ENCODE measurements at regions not wholly inside any gene's neighbourhood (a gene's known extent, or its start where the extent isn't known, plus 50 kb on each side); places are given as distances from the start of the nearest gene placed in this dataset.
"Not testable (repeated sequence)": the region's sequence is repeated elsewhere in the genome, so short reads cannot be mapped to it uniquely, and the experiment has no call there.

DNA sequence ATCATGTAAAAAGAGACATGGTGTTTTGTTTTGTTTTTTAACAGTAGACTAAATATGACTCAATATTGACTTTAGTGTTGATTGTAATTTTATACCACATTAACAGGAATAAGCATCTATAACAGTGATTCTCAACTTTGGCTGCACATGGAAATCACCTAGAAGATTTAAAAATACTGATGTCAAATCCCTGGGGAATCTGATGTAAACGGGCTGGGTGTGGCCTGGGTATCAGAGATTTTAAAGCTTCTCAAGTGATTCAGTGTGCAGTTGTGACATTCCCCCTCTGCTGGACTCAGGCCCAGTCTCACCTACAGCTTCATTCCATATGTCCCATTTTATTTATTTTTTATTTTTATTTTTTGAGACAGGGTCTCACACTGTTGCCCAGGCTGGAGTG is 82.8 kb upstream of the ATP8B1 start:
- Mint-ChIP-seq H3K4me3 (ENCODE audit: low read depth) (no peak overlapping the region), H3K27me3 (ENCODE audit: low read depth) (peaks cover 2% of the 10 kb centered on the region), H3K27ac (no peak overlapping the region), H3K9me3 (peaks cover 4% of the 10 kb centered on the region), H3K36me3 (ENCODE audit: low read depth) (no peaks in the 10 kb centered on the region), H3K4me1 (ENCODE audit: low read depth) (no peaks in the 10 kb centered on the region)
- DNase-seq (ENCODE audit: low spot score), result no peak
- intact Hi-C loops (cut with micrococcal nuclease), result no loop called here

GRCh38 chr18:57882465-57882864 is 79.3 kb upstream of the ATP8B1 start:
- intact Hi-C loops (cut with micrococcal nuclease), result loop anchor here (2.0 to 5.0 kb wide), 3 partner anchors 162 to 255 kb away; partner anchors contain the start of gene NEDD4L
- Mint-ChIP-seq H3K4me3 (ENCODE audit: low read depth) (no peak overlapping the region), H3K27ac (no peak overlapping the region), H3K4me1 (ENCODE audit: low read depth) (no peaks in the 10 kb centered on the region), H3K9me3 (peaks cover 7% of the 10 kb centered on the region), H3K27me3 (ENCODE audit: low read depth) (peaks cover 2% of the 10 kb centered on the region), H3K36me3 (ENCODE audit: low read depth) (no peaks in the 10 kb centered on the region)
- no peak for DNase-seq (ENCODE audit: low spot score)

- H3K27me3 Mint-ChIP-seq (ENCODE audit: low read depth), result peaks cover 2% of the 10 kb centered on the region
- no peak overlapping the region for H3K27ac Mint-ChIP-seq
- H3K36me3 Mint-ChIP-seq (ENCODE audit: low read depth), result no peaks in the 10 kb centered on the region
- no peak overlapping the region for H3K4me3 Mint-ChIP-seq (ENCODE audit: low read depth)
- peaks cover 7% of the 10 kb centered on the region for H3K9me3 Mint-ChIP-seq
- peak; percentile 10 for DNase-seq (ENCODE audit: low spot score)
- no peaks in the 10 kb centered on the region for H3K4me1 Mint-ChIP-seq (ENCODE audit: low read depth)
- intact Hi-C loops (cut with micrococcal nuclease), result loop anchor here (2.0 to 5.0 kb wide), 3 partner anchors 163 to 255 kb away; partner anchors contain the start of gene NEDD4L
These were observed 78.8 kb upstream of the ATP8B1 start for GRCh38 chr18:57881818-57882413.

DNA sequence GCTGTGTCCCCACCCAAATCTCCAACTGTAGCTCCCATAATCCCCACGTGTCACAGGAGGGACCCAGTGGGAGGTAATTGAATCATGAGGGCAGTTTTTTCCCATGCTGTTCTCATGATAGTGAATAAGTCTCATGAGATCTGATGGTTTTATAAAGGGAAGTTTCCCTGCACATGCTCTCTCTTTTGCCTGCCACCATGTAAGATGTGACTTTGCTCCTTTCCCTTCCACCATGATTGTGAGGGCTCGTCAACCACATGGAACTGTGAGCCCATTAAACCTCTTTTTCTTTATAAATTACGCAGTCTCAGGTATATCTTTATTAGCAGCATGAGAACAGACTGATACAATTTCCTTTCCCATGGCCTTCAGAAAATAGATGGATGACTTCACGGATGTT is 76.8 kb upstream of the ATP8B1 start:
- H3K27me3 Mint-ChIP-seq (ENCODE audit: low read depth); H3K9me3 Mint-ChIP-seq: not testable (repeated sequence)
- intact Hi-C loops (cut with micrococcal nuclease), result loop anchor here (5.0 kb wide), 2 partner anchors 242 to 257 kb away; no protein-coding TSS in a partner anchor

DNA sequence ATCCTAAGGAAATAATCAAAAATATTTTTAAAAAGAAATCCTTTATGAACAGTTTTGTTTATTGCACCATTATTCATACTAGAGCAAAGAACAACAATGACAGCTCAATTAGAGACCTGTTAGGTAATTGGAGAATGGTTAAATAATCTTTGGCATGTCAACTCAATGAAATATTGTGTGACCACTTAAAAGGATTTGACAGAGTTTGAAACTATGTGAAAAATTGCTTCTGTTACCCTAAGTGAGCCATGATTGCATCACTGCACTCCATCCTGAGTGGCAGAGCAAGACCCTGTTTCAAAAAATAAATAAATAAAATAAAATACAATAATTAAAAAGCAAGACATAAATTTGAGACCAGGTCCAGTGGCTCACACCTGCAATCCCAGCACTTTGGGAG is 66.1 kb upstream of the ATP8B1 start:
- Mint-ChIP-seq H3K9me3 (peaks cover 11% of the 10 kb centered on the region), H3K27me3 (ENCODE audit: low read depth) (no peaks in the 10 kb centered on the region), H3K27ac (no peak overlapping the region), H3K4me3 (ENCODE audit: low read depth) (no peak overlapping the region), H3K36me3 (ENCODE audit: low read depth) (no peaks in the 10 kb centered on the region), H3K4me1 (ENCODE audit: low read depth) (no peaks in the 10 kb centered on the region)
- intact Hi-C loops (cut with micrococcal nuclease), result no loop called here
- no peak for DNase-seq (ENCODE audit: low spot score)

More for the DNA sequence above, 76.8 kb upstream of the ATP8B1 start:
- not testable (repeated sequence) for H3K4me1 Mint-ChIP-seq (ENCODE audit: low read depth); DNase-seq (ENCODE audit: low spot score); H3K36me3 Mint-ChIP-seq (ENCODE audit: low read depth); H3K4me3 Mint-ChIP-seq (ENCODE audit: low read depth); H3K27ac Mint-ChIP-seq

DNA sequence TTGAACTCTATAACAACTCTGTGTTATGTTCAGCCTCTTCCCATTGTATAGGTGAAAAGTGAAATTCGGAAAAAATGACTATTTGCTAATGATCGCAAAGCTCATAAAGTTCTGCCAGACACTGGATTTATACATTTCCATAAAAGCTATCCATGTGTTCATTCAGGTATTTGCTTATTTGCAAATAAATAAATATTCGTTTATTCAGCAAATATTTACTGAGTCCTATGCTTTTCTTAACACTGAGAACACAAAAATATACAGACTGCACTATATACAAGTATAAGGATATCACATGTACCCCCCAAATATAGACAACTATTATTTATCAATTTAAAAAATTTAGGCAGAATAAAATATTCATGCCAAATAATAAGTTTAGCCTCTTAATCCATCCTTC is 63.2 kb upstream of the ATP8B1 start:
- H3K4me1 Mint-ChIP-seq (ENCODE audit: low read depth), result no peaks in the 10 kb centered on the region
- no peaks in the 10 kb centered on the region for H3K36me3 Mint-ChIP-seq (ENCODE audit: low read depth)
- no peak for DNase-seq (ENCODE audit: low spot score)
- H3K9me3 Mint-ChIP-seq, result peaks cover under 1% of the 10 kb centered on the region
- intact Hi-C loops (cut with micrococcal nuclease), result no loop called here
- no peaks in the 10 kb centered on the region for H3K27me3 Mint-ChIP-seq (ENCODE audit: low read depth)
- H3K27ac Mint-ChIP-seq, result no peak overlapping the region
- no peak overlapping the region for H3K4me3 Mint-ChIP-seq (ENCODE audit: low read depth)

- Mint-ChIP-seq H3K9me3 (no peaks in the 10 kb centered on the region), H3K27ac (no peak overlapping the region), H3K36me3 (ENCODE audit: low read depth) (no peaks in the 10 kb centered on the region), H3K27me3 (ENCODE audit: low read depth) (no peaks in the 10 kb centered on the region), H3K4me3 (ENCODE audit: low read depth) (no peak overlapping the region), H3K4me1 (ENCODE audit: low read depth) (no peaks in the 10 kb centered on the region)
- no peak for DNase-seq (ENCODE audit: low spot score)
- intact Hi-C loops (cut with micrococcal nuclease), result no loop called here
These were observed 61.6 kb upstream of the ATP8B1 start for GRCh38 chr18:57864615-57865121.

DNA sequence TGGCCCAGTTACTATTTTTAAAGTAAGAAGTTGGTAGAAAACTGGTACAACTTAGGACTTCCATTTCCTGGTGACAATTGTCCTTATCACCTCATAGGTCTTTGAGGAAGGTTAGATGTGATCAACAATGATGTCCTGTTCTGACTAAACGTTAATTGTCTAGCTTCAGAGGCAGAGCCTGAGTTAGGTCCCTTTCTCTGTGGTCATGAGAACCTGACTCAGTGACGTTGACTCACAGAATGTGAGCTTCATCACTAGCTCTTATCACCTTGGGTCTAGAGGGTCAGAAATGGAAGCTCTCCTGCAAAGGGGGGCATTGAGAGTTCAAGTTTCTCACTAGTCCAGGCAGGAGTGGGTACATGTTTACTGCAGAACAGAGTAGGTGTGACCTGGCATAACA is 60.6 kb upstream of the ATP8B1 start:
- no peaks in the 10 kb centered on the region for H3K4me1 Mint-ChIP-seq (ENCODE audit: low read depth)
- H3K27ac Mint-ChIP-seq, result no peak overlapping the region
- no peaks in the 10 kb centered on the region for H3K36me3 Mint-ChIP-seq (ENCODE audit: low read depth)
- DNase-seq (ENCODE audit: low spot score), result no peak
- H3K27me3 Mint-ChIP-seq (ENCODE audit: low read depth), result no peaks in the 10 kb centered on the region
- H3K9me3 Mint-ChIP-seq, result no peaks in the 10 kb centered on the region
- no peak overlapping the region for H3K4me3 Mint-ChIP-seq (ENCODE audit: low read depth)
- intact Hi-C loops (cut with micrococcal nuclease), result no loop called here

DNA sequence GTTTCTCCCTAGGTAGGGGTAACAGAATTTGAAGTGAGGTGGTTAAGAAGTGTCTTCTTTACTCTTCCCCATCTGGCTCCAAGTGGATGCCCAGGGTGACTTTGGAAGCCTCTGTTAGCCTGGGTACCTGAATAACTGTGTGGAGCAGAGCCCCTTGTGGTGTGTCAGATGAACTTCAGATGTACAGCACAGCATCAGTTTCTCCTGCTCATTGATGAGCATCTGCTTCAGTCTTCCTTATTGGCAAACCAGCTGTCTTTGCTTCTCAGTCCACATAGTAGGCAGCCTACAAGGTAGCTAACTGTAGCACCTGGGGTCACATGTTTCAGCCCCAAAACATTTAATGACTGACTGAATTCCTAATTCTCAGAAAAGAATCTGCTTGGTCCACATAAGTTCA is 56.2 kb upstream of the ATP8B1 start:
- Mint-ChIP-seq H3K4me3 (ENCODE audit: low read depth) (no peak overlapping the region), H3K36me3 (ENCODE audit: low read depth) (no peaks in the 10 kb centered on the region), H3K9me3 (no peaks in the 10 kb centered on the region), H3K27ac (no peak overlapping the region), H3K4me1 (ENCODE audit: low read depth) (no peaks in the 10 kb centered on the region), H3K27me3 (ENCODE audit: low read depth) (peaks cover 1% of the 10 kb centered on the region)
- intact Hi-C loops (cut with micrococcal nuclease), result no loop called here
- no peak for DNase-seq (ENCODE audit: low spot score)

- H3K9me3 Mint-ChIP-seq, result no peaks in the 10 kb centered on the region
- no peaks in the 10 kb centered on the region for H3K4me1 Mint-ChIP-seq (ENCODE audit: low read depth)
- no peaks in the 10 kb centered on the region for H3K36me3 Mint-ChIP-seq (ENCODE audit: low read depth)
- peaks cover 1% of the 10 kb centered on the region for H3K27me3 Mint-ChIP-seq (ENCODE audit: low read depth)
- intact Hi-C loops (cut with micrococcal nuclease), result no loop called here
- DNase-seq (ENCODE audit: low spot score), result no peak
- no peak overlapping the region for H3K27ac Mint-ChIP-seq
- no peak overlapping the region for H3K4me3 Mint-ChIP-seq (ENCODE audit: low read depth)
These were observed 53.6 kb upstream of the ATP8B1 start for GRCh38 chr18:57856557-57857280.

DNA sequence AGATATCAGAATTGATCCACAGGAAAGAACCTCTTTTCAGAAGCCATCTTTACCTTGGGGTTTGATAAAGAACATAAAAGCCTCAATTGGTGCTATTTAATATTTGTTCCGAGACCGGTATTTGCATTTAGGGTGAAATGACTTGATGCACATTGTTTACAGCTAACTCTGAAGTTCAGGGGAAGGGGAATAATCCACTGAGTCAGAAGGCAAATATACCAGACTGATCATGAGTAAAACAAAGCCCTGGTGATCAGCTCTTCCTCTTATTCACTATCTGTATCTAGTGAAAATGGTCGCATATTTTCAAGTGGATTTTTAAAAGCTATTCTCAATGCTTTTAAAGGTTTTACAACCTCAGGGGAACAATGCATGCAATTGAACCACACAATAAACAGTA is 53.0 kb upstream of the ATP8B1 start:
- Mint-ChIP-seq H3K4me3 (ENCODE audit: low read depth) (no peak overlapping the region), H3K36me3 (ENCODE audit: low read depth) (no peaks in the 10 kb centered on the region), H3K27ac (no peak overlapping the region), H3K9me3 (no peaks in the 10 kb centered on the region), H3K4me1 (ENCODE audit: low read depth) (no peaks in the 10 kb centered on the region), H3K27me3 (ENCODE audit: low read depth) (peaks cover 1% of the 10 kb centered on the region)
- no peak for DNase-seq (ENCODE audit: low spot score)
- intact Hi-C loops (cut with micrococcal nuclease), result no loop called here

GRCh38 chr18:57855551-57855950 is 52.4 kb upstream of the ATP8B1 start:
- Mint-ChIP-seq H3K27ac (no peak overlapping the region), H3K9me3 (no peaks in the 10 kb centered on the region), H3K36me3 (ENCODE audit: low read depth) (no peaks in the 10 kb centered on the region), H3K4me1 (ENCODE audit: low read depth) (no peaks in the 10 kb centered on the region), H3K4me3 (ENCODE audit: low read depth) (no peak overlapping the region), H3K27me3 (ENCODE audit: low read depth) (peaks cover 1% of the 10 kb centered on the region)
- intact Hi-C loops (cut with micrococcal nuclease), result no loop called here
- DNase-seq (ENCODE audit: low spot score), result no peak

- Mint-ChIP-seq H3K4me1 (ENCODE audit: low read depth) (no peaks in the 10 kb centered on the region), H3K4me3 (ENCODE audit: low read depth) (no peak overlapping the region), H3K36me3 (ENCODE audit: low read depth) (no peaks in the 10 kb centered on the region), H3K27me3 (ENCODE audit: low read depth) (peaks cover 5% of the 10 kb centered on the region), H3K27ac (no peak overlapping the region), H3K9me3 (no peaks in the 10 kb centered on the region)
- intact Hi-C loops (cut with micrococcal nuclease), result no loop called here
- no peak for DNase-seq (ENCODE audit: low spot score)
These were observed 51.6 kb upstream of the ATP8B1 start for GRCh38 chr18:57854726-57855125.
